CD4-positive, alpha-beta T cell (primary cell): ENCODE measurements at regions not wholly inside any gene's neighbourhood (a gene's known extent, or its start where the extent isn't known, plus 50 kb on each side); places are given as distances from the start of the nearest gene placed in this dataset.
"Not testable (repeated sequence)": the region's sequence is repeated elsewhere in the genome, so short reads cannot be mapped to it uniquely, and the experiment has no call there.

Experiments used
- ATAC-seq: fragments of 200-7000 bp; cut with Tn5 transposase; one replicate; pipeline ENCODE4 v1.10.0; 2022; ENCODE audit warnings: mild to moderate bottlenecking; ENCODE audit not compliant: poor library complexity
- CTCF ChIA-PET: fragments of 350-600 bp; sonication (Branson Sonifier 250); formaldehyde crosslinking; loops from one replicate; lab custom pipeline; 2021; ENCODE audit warnings: antibody characterized with exemption, inconsistent platforms; lab: Charles Lee
- POLR2A ChIA-PET: fragments of 350-600 bp; sonication (Branson Sonifier 250); formaldehyde crosslinking; loops from one replicate; lab custom pipeline; 2021; ENCODE audit warnings: antibody characterized with exemption, inconsistent platforms; lab: Charles Lee
- DNase-seq, 14 experiments: peaks; one replicate each; pipeline ENCODE4 v3.0.0-alpha.2; 2013 to 2020; ENCODE audit warnings: mixed read lengths in 2 of 14
- H3K27ac ChIP-seq, 2 donors: one replicate each; pipeline versions ENCODE4 v1.5.1 to v1.7.0; 2013; ENCODE audit warnings: low read length in 2 of 2, low read depth in 1 of 2, mild to moderate bottlenecking in 1 of 2
- H3K27me3 ChIP-seq, 2 experiments: 1 replicate in 1 of 2; 2 replicates in 1 of 2; pipeline versions ENCODE4 v1.6.1 to v1.7.0; 2013; ENCODE audit warnings: low read length in 2 of 2, control low read depth in 1 of 2, mild to moderate bottlenecking in 1 of 2, moderate library complexity in 1 of 2; ENCODE audit not compliant: insufficient read depth in 2 of 2, control insufficient read depth in 1 of 2
- H3K36me3 ChIP-seq: one replicate; pipeline ENCODE4 v1.6.1; 2013; ENCODE audit warnings: low read length, control low read depth; ENCODE audit not compliant: insufficient read depth
- H3K4me1 ChIP-seq: one replicate; pipeline ENCODE4 v1.6.1; 2013; ENCODE audit warnings: low read length, control low read depth; ENCODE audit not compliant: insufficient read depth
- H3K4me3 ChIP-seq: one replicate; pipeline ENCODE4 v1.5.1; 2013; ENCODE audit warnings: mild to moderate bottlenecking, low read length, moderate library complexity
- H3K9me3 ChIP-seq, 2 experiments: 1 replicate in 1 of 2; 2 replicates in 1 of 2; pipeline versions ENCODE4 v1.6.1 to v1.7.0; 2013; ENCODE audit warnings: low read length in 2 of 2, mild to moderate bottlenecking in 2 of 2, control low read depth in 1 of 2, moderate library complexity in 1 of 2; ENCODE audit not compliant: control insufficient read depth in 1 of 2, insufficient read depth in 1 of 2
- H3K27ac Mint-ChIP-seq: one replicate; pipeline ENCODE4 v1.8.0; 2020; ENCODE audit warnings: mixed read lengths
- H3K27me3 Mint-ChIP-seq: one replicate; pipeline ENCODE4 v1.8.0; 2021; ENCODE audit warnings: mixed read lengths
- H3K36me3 Mint-ChIP-seq: one replicate; pipeline ENCODE4 v1.8.0; 2021; ENCODE audit warnings: low read depth, mixed read lengths
- H3K4me1 Mint-ChIP-seq: one replicate; pipeline ENCODE4 v1.8.0; 2021; ENCODE audit warnings: low read depth, mixed read lengths
- H3K4me3 Mint-ChIP-seq: one replicate; pipeline ENCODE4 v1.8.0; 2020; ENCODE audit warnings: mild to moderate bottlenecking, mixed read lengths
- H3K9me3 Mint-ChIP-seq: one replicate; pipeline ENCODE4 v1.8.0; 2020; ENCODE audit warnings: mixed read lengths
- intact Hi-C, 2 experiments: fragments of 100-400 bp; cut with DNase I in 1 of 2; cut with micrococcal nuclease in 1 of 2; formaldehyde crosslinking; loops; one replicate each; pipeline versions ENCODE4 v1.15.1 to v1.9.0; 2023 to 2025; cut with DNase I, micrococcal nuclease
- TF ChIP-seq, protein P1 (sequence below): fragments of 200-600 bp; IDR thresholded peaks from one replicate; pipeline ENCODE4 v1.8.0; 2022; ENCODE audit warnings: antibody characterized with exemption, mild to moderate bottlenecking

- CTCF ChIA-PET: interaction anchor here (0.6 kb wide), 1 partner anchor 1191 kb away, joined by 3 read pairs; no protein-coding TSS in a partner anchor
- Mint-ChIP-seq H3K4me1 (no peaks in the 10 kb centered on the region), H3K27ac (no peak overlapping the region), H3K27me3 (no peaks in the 10 kb centered on the region), H3K4me3 (no peak overlapping the region), H3K9me3 (peaks cover 2% of the 10 kb centered on the region), H3K36me3 (no peaks in the 10 kb centered on the region)
- Histone ChIP-seq H3K4me3 (no peak overlapping the region), H3K27ac (no peak overlapping the region), H3K27me3 (no peaks in the 10 kb centered on the region), H3K9me3 (no peaks in the 10 kb centered on the region), H3K4me1 (no peaks in the 10 kb centered on the region), H3K36me3 (no peaks in the 10 kb centered on the region)
- TF ChIP-seq, protein P1, sequence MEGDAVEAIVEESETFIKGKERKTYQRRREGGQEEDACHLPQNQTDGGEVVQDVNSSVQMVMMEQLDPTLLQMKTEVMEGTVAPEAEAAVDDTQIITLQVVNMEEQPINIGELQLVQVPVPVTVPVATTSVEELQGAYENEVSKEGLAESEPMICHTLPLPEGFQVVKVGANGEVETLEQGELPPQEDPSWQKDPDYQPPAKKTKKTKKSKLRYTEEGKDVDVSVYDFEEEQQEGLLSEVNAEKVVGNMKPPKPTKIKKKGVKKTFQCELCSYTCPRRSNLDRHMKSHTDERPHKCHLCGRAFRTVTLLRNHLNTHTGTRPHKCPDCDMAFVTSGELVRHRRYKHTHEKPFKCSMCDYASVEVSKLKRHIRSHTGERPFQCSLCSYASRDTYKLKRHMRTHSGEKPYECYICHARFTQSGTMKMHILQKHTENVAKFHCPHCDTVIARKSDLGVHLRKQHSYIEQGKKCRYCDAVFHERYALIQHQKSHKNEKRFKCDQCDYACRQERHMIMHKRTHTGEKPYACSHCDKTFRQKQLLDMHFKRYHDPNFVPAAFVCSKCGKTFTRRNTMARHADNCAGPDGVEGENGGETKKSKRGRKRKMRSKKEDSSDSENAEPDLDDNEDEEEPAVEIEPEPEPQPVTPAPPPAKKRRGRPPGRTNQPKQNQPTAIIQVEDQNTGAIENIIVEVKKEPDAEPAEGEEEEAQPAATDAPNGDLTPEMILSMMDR: no peak
- POLR2A ChIA-PET: no interaction called here
- intact Hi-C loops: no loop called here
- ATAC-seq (no peak), DNase-seq (no peak)
Observed at GRCh38 chr10:83542774-83543411, 596.4 kb upstream of the GHITM start.

- POLR2A ChIA-PET: no interaction called here
Observed at GRCh38 chr10:83543691-83544462, 595.4 kb upstream of the GHITM start.

DNA sequence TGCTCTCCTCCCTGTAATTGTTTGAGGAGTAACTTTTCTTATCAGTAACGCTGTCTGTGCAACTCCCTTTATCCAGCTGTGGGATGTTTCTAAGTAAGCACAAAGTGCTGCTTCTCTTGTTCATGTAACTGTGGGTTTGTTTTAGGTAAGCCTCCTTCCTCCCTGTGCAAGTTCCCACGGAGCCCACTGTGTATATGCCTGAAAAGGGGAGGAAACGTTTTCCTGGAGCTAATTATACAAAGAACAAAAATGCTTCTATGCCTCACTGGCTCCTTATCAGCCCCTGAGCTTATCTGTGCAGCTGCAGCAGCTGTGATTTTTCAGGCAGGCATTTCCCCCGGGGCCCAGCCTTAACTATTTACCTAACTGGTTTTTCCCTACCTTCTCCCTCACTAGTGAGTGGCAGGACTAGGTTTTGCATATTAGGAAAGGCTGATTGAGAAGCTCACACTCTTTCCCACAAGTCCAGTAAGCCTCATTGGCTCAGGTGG, 593.4 kb upstream of the GHITM start:
- Histone ChIP-seq H3K36me3 (no peaks in the 10 kb centered on the region), H3K4me1 (no peaks in the 10 kb centered on the region), H3K27me3 (no peaks in the 10 kb centered on the region), H3K27ac (no peak overlapping the region), H3K9me3 (no peaks in the 10 kb centered on the region), H3K4me3 (no peak overlapping the region)
- Mint-ChIP-seq H3K27ac (no peak overlapping the region), H3K9me3 (peaks cover 2% of the 10 kb centered on the region), H3K27me3 (no peaks in the 10 kb centered on the region), H3K4me3 (no peak overlapping the region), H3K4me1 (no peaks in the 10 kb centered on the region), H3K36me3 (no peaks in the 10 kb centered on the region)
- POLR2A ChIA-PET: no interaction called here
- DNase-seq (no peak), ATAC-seq (no peak)
- intact Hi-C loops: no loop called here
- CTCF ChIA-PET: no interaction called here
- TF ChIP-seq, protein P1: no peak

More at GRCh38 chr10:83543691-83544462, 595.4 kb upstream of the GHITM start:
- no peaks in the 10 kb centered on the region for H3K27me3 ChIP-seq
- DNase-seq: no peak
- no peak for ATAC-seq
- H3K4me3 ChIP-seq: no peak overlapping the region
- no peaks in the 10 kb centered on the region for H3K36me3 Mint-ChIP-seq
- H3K9me3 Mint-ChIP-seq: peaks cover 2% of the 10 kb centered on the region
- TF ChIP-seq, protein P1: no peak
- intact Hi-C loops: no loop called here
- no peak overlapping the region for H3K4me3 Mint-ChIP-seq
- no peaks in the 10 kb centered on the region for H3K36me3 ChIP-seq
- no peaks in the 10 kb centered on the region for H3K27me3 Mint-ChIP-seq
- no peaks in the 10 kb centered on the region for H3K4me1 Mint-ChIP-seq
- no peaks in the 10 kb centered on the region for H3K9me3 ChIP-seq
- CTCF ChIA-PET: no interaction called here
- no peak overlapping the region for H3K27ac Mint-ChIP-seq
- H3K4me1 ChIP-seq: no peaks in the 10 kb centered on the region
- no peak overlapping the region for H3K27ac ChIP-seq

DNA sequence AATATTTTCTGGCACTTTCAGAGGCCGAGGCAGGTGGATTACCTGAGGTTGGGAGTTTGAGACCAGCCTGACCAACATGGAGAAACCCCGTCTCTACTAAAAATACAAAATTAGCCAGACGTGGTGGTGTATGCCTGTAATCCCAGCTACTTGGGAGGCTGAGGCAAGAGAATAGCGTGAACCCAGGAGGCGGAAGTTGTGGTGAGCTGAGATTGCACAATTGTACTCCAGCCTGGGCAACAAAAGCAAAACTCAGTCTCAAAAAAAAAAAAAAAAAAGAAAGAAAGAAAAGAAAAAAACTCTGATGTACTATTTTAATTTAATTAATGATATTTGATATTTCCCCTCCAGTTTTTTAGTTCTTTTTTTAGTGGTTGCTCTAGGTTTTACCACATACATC, 588.1 kb upstream of the GHITM start:
- H3K4me1 ChIP-seq, ATAC-seq, H3K36me3 ChIP-seq, H3K36me3 Mint-ChIP-seq, DNase-seq, POLR2A ChIA-PET, H3K4me3 ChIP-seq, H3K4me3 Mint-ChIP-seq, CTCF ChIA-PET, H3K27me3 ChIP-seq, H3K4me1 Mint-ChIP-seq, H3K27me3 Mint-ChIP-seq, H3K9me3 ChIP-seq, H3K27ac Mint-ChIP-seq, H3K27ac ChIP-seq, intact Hi-C loops: not testable (repeated sequence)
- peaks cover 13% of the 10 kb centered on the region for H3K9me3 Mint-ChIP-seq
